ENCODE measurements at regions not wholly inside any gene's neighbourhood (a gene's known extent, or its start where the extent isn't known, plus 50 kb on each side); places are given as distances from the start of the nearest gene placed in this dataset.

DNA sequence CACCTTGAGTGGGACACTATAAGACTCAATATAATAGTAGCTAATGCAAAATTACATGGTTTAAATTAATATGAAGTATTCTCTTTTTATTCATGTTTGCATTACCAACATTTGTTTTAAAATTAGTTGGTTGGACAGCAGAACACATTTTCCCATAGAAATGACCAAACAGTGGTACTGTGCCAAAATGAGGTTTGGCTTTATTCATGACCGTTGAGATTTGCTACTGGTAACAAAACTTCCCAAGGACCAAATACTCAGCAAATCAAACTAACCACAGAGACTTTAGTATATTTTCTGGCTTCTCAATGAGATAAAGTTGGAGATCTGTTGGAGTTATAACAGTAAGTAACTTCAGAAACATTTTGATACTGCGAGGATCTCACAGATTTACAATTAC is 637.8 kb upstream of the MEF2C start:
- no peaks in the 10 kb centered on the region for H3K36me3 ChIP-seq (ENCODE audit: control insufficient read depth in 1 of 2, insufficient read depth in 2 of 2, low read length in 1 of 2)
- ATAC-seq (ENCODE audit: low FRiP score) = no peak
- H3K4me3 ChIP-seq (ENCODE audit: low read length in 2 of 2) = no peak overlapping the region
- no peaks in the 10 kb centered on the region for H3K9me3 ChIP-seq (ENCODE audit: control insufficient read depth, low read length)
- intact Hi-C loops (cut with DNase I) = no loop called here
- no peak for DNase-seq
- no peaks in the 10 kb centered on the region for H3K4me1 ChIP-seq (ENCODE audit: control insufficient read depth in 1 of 2, insufficient read depth in 2 of 2, low read length in 2 of 2)
- WGBS, 2 donors = 52 to 56% methylated on average over 2 of the region's 2 CpGs
- no peaks in the 10 kb centered on the region for H3K27me3 ChIP-seq (ENCODE audit: control insufficient read depth in 1 of 2, insufficient read depth in 2 of 2, low read length in 1 of 2)
- H3K27ac ChIP-seq (ENCODE audit: low read depth in 1 of 2, low read length in 2 of 2) = no peak overlapping the region

DNA sequence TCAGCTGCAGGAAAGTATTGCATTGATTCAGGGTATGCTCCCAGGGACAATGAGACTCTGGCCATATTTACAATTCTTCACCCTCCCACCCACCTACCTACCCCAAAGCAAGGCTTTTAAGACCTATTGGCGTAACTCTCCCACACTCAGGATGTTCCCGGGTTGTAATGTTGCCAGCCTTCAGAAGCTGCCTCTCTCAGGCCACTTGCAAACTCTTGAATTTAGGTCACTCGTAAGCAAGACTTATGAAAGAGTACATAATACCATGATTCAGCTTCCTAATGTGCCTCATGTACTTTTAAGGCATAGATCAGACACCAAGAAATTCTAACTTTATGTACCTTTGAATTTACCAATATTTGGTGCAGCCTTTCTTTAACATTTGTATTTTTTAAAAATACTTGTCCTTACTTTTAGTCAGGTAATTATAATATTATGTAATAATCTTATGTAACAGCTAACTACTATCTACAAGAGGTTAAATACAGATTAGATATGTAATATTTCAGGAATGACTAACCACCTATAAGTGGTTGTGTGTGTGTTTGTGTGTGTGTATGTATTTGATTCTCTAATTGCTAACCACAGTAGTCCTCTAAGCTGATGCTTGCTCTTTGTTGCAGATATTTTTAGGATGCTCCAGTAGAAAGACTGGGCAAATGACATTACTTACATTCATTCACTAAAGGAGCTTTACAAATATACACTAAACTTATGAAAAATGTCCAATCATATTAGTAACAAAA is 630.5 kb upstream of the MEF2C start:
- Histone ChIP-seq H3K4me3 (ENCODE audit: low read length in 2 of 2) (no peak overlapping the region), H3K36me3 (ENCODE audit: control insufficient read depth in 1 of 2, insufficient read depth in 2 of 2, low read length in 1 of 2) (no peaks in the 10 kb centered on the region), H3K9me3 (ENCODE audit: control insufficient read depth, low read length) (no peaks in the 10 kb centered on the region), H3K27me3 (ENCODE audit: control insufficient read depth in 1 of 2, insufficient read depth in 2 of 2, low read length in 1 of 2) (no peaks in the 10 kb centered on the region), H3K27ac (ENCODE audit: low read depth in 1 of 2, low read length in 2 of 2) (no peak overlapping the region), H3K4me1 (ENCODE audit: control insufficient read depth in 1 of 2, insufficient read depth in 2 of 2, low read length in 2 of 2) (no peaks in the 10 kb centered on the region)
- intact Hi-C loops (cut with DNase I) = no loop called here
- 95 to 99% methylated on average over 3 of the region's 3 CpGs for WGBS, 2 donors
- ATAC-seq (ENCODE audit: low FRiP score) (no peak), DNase-seq (no peak)

DNA sequence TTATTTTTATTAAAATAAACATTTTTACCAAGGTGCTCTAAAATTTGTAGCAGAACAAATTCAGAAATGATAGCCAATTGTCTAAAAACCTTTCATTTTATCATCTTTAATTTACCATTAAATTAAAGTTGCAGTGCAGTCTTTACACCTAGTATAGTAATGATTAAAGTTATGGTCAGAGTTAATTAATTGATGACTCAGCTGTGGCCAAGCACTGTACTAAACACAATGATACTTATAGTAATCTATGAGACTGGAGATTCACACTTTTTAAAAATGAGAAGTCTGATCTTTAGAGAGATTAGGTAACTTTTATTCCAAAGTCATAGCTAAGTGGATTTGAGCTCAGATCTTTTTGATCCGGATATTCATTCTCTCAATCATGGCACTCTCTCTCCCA is 621.1 kb upstream of the MEF2C start:
- no peaks in the 10 kb centered on the region for H3K27me3 ChIP-seq (ENCODE audit: control insufficient read depth in 1 of 2, insufficient read depth in 2 of 2, low read length in 1 of 2)
- DNase-seq = no peak
- intact Hi-C loops (cut with DNase I) = no loop called here
- 96 to 97% methylated on average over 1 of the region's 1 CpG for WGBS, 2 donors
- H3K4me1 ChIP-seq (ENCODE audit: control insufficient read depth in 1 of 2, insufficient read depth in 2 of 2, low read length in 2 of 2) = no peaks in the 10 kb centered on the region
- no peak overlapping the region for H3K27ac ChIP-seq (ENCODE audit: low read depth in 1 of 2, low read length in 2 of 2)
- H3K4me3 ChIP-seq (ENCODE audit: low read length in 2 of 2) = no peak overlapping the region
- no peaks in the 10 kb centered on the region for H3K36me3 ChIP-seq (ENCODE audit: control insufficient read depth in 1 of 2, insufficient read depth in 2 of 2, low read length in 1 of 2)
- H3K9me3 ChIP-seq (ENCODE audit: control insufficient read depth, low read length) = no peaks in the 10 kb centered on the region
- no peak for ATAC-seq (ENCODE audit: low FRiP score)

DNA sequence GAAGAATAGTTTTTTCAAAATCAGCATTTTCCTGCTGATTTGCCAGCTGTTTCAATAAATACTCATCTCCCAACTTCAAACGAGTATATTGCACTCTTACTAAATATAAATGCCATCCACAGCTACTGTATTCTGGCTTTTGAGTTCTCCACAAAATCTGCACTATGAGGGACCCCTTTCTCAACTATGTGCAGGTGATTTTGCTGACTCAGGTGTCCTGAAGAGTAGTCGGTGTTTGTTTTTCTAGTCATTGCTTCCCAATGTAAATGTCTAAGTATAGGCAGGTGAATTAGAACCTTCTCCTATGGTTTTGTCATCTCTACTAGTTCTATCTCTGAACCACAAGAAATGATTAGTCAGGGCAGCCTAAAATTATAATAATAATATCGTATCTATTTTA is 616.8 kb upstream of the MEF2C start:
- no peaks in the 10 kb centered on the region for H3K27me3 ChIP-seq (ENCODE audit: control insufficient read depth in 1 of 2, insufficient read depth in 2 of 2, low read length in 1 of 2)
- no peaks in the 10 kb centered on the region for H3K4me1 ChIP-seq (ENCODE audit: control insufficient read depth in 1 of 2, insufficient read depth in 2 of 2, low read length in 2 of 2)
- intact Hi-C loops (cut with DNase I) = no loop called here
- 82 to 87% methylated on average over 3 of the region's 3 CpGs for WGBS, 2 donors
- H3K36me3 ChIP-seq (ENCODE audit: control insufficient read depth in 1 of 2, insufficient read depth in 2 of 2, low read length in 1 of 2) = no peaks in the 10 kb centered on the region
- no peak for DNase-seq
- H3K9me3 ChIP-seq (ENCODE audit: control insufficient read depth, low read length) = no peaks in the 10 kb centered on the region
- H3K27ac ChIP-seq (ENCODE audit: low read depth in 1 of 2, low read length in 2 of 2) = no peak overlapping the region
- H3K4me3 ChIP-seq (ENCODE audit: low read length in 2 of 2) = no peak overlapping the region
- ATAC-seq (ENCODE audit: low FRiP score) = no peak

DNA sequence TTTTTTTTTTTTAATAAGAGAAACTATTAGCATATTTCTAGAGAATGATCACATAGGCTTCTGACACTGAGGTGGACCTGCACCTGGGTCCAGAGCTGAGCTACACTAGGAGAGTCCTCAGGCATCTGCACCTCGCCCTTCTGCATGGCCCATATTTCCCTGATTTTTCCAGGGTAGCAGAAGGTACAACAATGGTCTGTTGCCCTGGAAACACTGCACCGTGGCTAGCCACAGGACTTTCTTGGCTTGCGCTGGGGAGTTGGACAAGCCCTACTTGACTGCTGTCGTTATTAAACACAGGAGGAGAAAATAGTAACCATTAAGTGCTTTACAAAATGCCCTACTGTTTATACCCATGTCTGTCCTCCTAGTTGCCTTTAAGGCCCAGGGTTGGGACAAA is 615.7 kb upstream of the MEF2C start:
- intact Hi-C loops (cut with DNase I) = no loop called here
- Histone ChIP-seq H3K4me3 (ENCODE audit: low read length in 2 of 2) (no peak overlapping the region), H3K36me3 (ENCODE audit: control insufficient read depth in 1 of 2, insufficient read depth in 2 of 2, low read length in 1 of 2) (no peaks in the 10 kb centered on the region), H3K4me1 (ENCODE audit: control insufficient read depth in 1 of 2, insufficient read depth in 2 of 2, low read length in 2 of 2) (no peaks in the 10 kb centered on the region), H3K27me3 (ENCODE audit: control insufficient read depth in 1 of 2, insufficient read depth in 2 of 2, low read length in 1 of 2) (no peaks in the 10 kb centered on the region), H3K27ac (ENCODE audit: low read depth in 1 of 2, low read length in 2 of 2) (no peak overlapping the region), H3K9me3 (ENCODE audit: control insufficient read depth, low read length) (no peaks in the 10 kb centered on the region)
- DNase-seq (no peak), ATAC-seq (ENCODE audit: low FRiP score) (no peak)
- WGBS, 2 donors = 82 to 93% methylated on average over 4 of the region's 4 CpGs

DNA sequence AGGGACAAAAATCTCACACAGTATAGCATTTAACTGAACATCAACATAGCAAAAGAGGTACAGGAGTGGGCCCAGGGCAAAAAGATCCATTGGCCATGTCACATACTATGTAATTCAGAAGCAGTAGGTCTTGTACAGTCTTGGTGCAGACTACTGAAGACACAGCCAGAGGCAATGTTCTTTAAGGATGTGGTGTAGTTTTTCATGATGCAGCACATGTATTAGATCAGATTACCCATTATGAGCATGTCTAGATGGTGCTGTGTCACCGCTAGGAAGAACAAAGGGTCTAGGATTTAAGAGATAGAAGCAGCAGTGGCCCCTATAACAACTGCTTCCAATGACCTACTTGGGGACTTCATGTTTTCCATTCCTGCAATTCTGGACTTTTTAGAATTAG is 610.4 kb upstream of the MEF2C start:
- Histone ChIP-seq H3K27me3 (ENCODE audit: control insufficient read depth in 1 of 2, insufficient read depth in 2 of 2, low read length in 1 of 2) (no peaks in the 10 kb centered on the region), H3K9me3 (ENCODE audit: control insufficient read depth, low read length) (no peaks in the 10 kb centered on the region), H3K27ac (ENCODE audit: low read depth in 1 of 2, low read length in 2 of 2) (no peak overlapping the region), H3K36me3 (ENCODE audit: control insufficient read depth in 1 of 2, insufficient read depth in 2 of 2, low read length in 1 of 2) (no peaks in the 10 kb centered on the region), H3K4me3 (ENCODE audit: low read length in 2 of 2) (no peak overlapping the region), H3K4me1 (ENCODE audit: control insufficient read depth in 1 of 2, insufficient read depth in 2 of 2, low read length in 2 of 2) (no peaks in the 10 kb centered on the region)
- intact Hi-C loops (cut with DNase I) = no loop called here
- 95 to 100% methylated on average over 1 of the region's 1 CpG for WGBS, 2 donors
- DNase-seq (no peak), ATAC-seq (ENCODE audit: low FRiP score) (no peak)

DNA sequence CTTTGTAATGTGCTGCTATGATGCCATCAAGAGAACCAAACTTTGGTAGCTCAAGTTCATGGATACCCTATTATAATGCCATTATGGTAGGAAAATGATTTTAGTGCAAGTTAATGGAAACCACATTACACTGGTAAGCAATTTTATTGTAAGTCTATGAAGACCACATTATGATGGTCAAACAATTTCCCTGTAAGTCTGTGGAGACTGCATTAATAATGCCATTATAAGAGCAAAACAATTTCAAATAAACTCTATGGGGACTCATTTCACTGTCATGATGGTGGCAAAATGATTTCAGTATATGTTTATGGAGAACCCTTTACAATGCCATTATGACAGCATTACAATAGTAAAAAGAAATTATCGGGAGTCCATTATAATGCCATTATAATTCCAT is 602.0 kb upstream of the MEF2C start:
- intact Hi-C loops (cut with DNase I) = no loop called here
- no peak overlapping the region for H3K27ac ChIP-seq (ENCODE audit: low read depth in 1 of 2, low read length in 2 of 2)
- no peak overlapping the region for H3K4me3 ChIP-seq (ENCODE audit: low read length in 2 of 2)
- ATAC-seq (ENCODE audit: low FRiP score) = no peak
- no peaks in the 10 kb centered on the region for H3K36me3 ChIP-seq (ENCODE audit: control insufficient read depth in 1 of 2, insufficient read depth in 2 of 2, low read length in 1 of 2)
- H3K4me1 ChIP-seq (ENCODE audit: control insufficient read depth in 1 of 2, insufficient read depth in 2 of 2, low read length in 2 of 2) = no peaks in the 10 kb centered on the region
- H3K27me3 ChIP-seq (ENCODE audit: control insufficient read depth in 1 of 2, insufficient read depth in 2 of 2, low read length in 1 of 2) = no peaks in the 10 kb centered on the region
- 95 to 97% methylated on average over 1 of the region's 1 CpG for WGBS, 2 donors
- DNase-seq = no peak
- no peaks in the 10 kb centered on the region for H3K9me3 ChIP-seq (ENCODE audit: control insufficient read depth, low read length)

DNA sequence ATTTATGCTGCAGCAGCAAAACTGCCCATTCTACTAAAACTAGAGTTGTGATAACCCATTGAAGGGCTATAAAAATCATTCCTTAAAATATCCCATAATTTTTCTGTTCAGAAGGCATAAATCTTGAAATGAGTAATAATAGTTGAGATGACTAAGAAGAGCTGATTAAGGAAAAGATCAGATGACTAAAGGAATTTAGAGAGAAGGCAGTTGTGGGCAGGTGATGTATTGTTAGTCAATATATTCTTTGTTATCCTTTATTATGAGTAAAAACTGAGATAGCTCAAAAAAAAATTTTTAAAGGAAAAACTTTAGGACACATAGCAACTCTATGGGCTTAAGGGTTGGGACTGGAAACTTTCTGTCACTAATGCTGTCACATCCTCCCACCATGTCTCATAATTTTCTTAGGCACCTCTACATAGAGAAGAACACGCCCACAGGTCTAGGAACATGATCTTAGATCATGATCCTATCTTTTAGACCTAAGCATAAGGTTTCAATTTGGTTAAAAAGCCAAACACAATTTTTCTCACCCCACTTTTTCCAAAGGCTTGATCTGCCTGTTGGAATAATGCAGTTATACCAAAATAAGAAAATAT is 597.5 kb upstream of the MEF2C start:
- ATAC-seq (ENCODE audit: low FRiP score) (no peak), DNase-seq (no peak)
- Histone ChIP-seq H3K27me3 (ENCODE audit: control insufficient read depth in 1 of 2, insufficient read depth in 2 of 2, low read length in 1 of 2) (no peaks in the 10 kb centered on the region), H3K36me3 (ENCODE audit: control insufficient read depth in 1 of 2, insufficient read depth in 2 of 2, low read length in 1 of 2) (no peaks in the 10 kb centered on the region), H3K27ac (ENCODE audit: low read depth in 1 of 2, low read length in 2 of 2) (no peak overlapping the region), H3K9me3 (ENCODE audit: control insufficient read depth, low read length) (no peaks in the 10 kb centered on the region), H3K4me1 (ENCODE audit: control insufficient read depth in 1 of 2, insufficient read depth in 2 of 2, low read length in 2 of 2) (no peaks in the 10 kb centered on the region), H3K4me3 (ENCODE audit: low read length in 2 of 2) (no peak overlapping the region)
- 91 to 96% methylated on average over 1 of the region's 1 CpG for WGBS, 2 donors
- intact Hi-C loops (cut with DNase I) = no loop called here

DNA sequence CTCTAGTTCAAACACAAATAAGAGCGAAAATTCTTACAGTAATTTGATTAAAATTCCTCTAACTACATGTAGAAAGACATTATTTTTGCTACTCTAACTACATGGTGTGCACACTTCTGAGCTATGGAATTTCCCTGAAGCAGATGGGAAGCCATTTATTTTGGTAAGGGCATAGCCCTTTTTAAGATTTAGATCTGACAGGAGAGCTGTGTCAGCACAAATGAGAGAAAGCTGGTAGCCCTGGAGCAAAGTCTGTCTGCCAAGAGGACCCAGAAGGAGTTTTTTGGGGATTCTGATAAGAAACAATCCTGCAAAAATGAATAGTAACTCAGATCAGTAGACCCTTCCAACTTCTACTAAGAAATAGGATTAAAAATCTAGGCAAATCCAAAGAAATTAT is 595.9 kb upstream of the MEF2C start:
- intact Hi-C loops (cut with DNase I) = no loop called here
- no peaks in the 10 kb centered on the region for H3K4me1 ChIP-seq (ENCODE audit: control insufficient read depth in 1 of 2, insufficient read depth in 2 of 2, low read length in 2 of 2)
- no peaks in the 10 kb centered on the region for H3K27me3 ChIP-seq (ENCODE audit: control insufficient read depth in 1 of 2, insufficient read depth in 2 of 2, low read length in 1 of 2)
- no peak overlapping the region for H3K27ac ChIP-seq (ENCODE audit: low read depth in 1 of 2, low read length in 2 of 2)
- H3K9me3 ChIP-seq (ENCODE audit: control insufficient read depth, low read length) = no peaks in the 10 kb centered on the region
- 94 to 97% methylated on average over 1 of the region's 1 CpG for WGBS, 2 donors
- H3K36me3 ChIP-seq (ENCODE audit: control insufficient read depth in 1 of 2, insufficient read depth in 2 of 2, low read length in 1 of 2) = no peaks in the 10 kb centered on the region
- H3K4me3 ChIP-seq (ENCODE audit: low read length in 2 of 2) = no peak overlapping the region
- DNase-seq (no peak), ATAC-seq (ENCODE audit: low FRiP score) (no peak)
